ENCODE measurements at regions not wholly inside any gene's neighbourhood (a gene's known extent, or its start where the extent isn't known, plus 50 kb on each side); places are given as distances from the start of the nearest gene placed in this dataset.

- Histone ChIP-seq H3K79me2 (ENCODE audit: low read length) (no peaks in the 10 kb centered on the region), H3K4me3 (ENCODE audit: low read length) (peak overlapping the region; percentile 42), H2AFZ (ENCODE audit: low read length) (no peak overlapping the region), H3K4me2 (ENCODE audit: low read depth, low read length, poor library complexity, severe bottlenecking) (peak overlapping the region; percentile 65), H3K27me3 (ENCODE audit: low read length) (no peaks in the 10 kb centered on the region), H3K4me1 (ENCODE audit: low read length) (peaks cover 37% of the 10 kb centered on the region), H3K36me3 (ENCODE audit: insufficient read depth, low read length) (no peaks in the 10 kb centered on the region), H3K9me3 (ENCODE audit: low read length) (no peaks in the 10 kb centered on the region), H4K20me1 (ENCODE audit: insufficient read depth, low read depth, low read length) (no peaks in the 10 kb centered on the region), H3K27ac (ENCODE audit: low read length) (no peak overlapping the region), H3K9ac (ENCODE audit: low read length) (no peak overlapping the region), H3K9me2 (replicated peaks; ENCODE audit: insufficient read depth, low read length) (no peaks in the 10 kb centered on the region)
- DNase-seq: no peak
These were observed 204.4 kb downstream of the RWDD3 start for GRCh38 chr1:95438218-95438948.

GRCh38 chr1:95440511-95440910 is 206.5 kb downstream of the RWDD3 start:
- Histone ChIP-seq H3K27ac (ENCODE audit: low read length) (no peak overlapping the region), H3K79me2 (ENCODE audit: low read length) (no peaks in the 10 kb centered on the region), H3K4me2 (ENCODE audit: low read depth, low read length, poor library complexity, severe bottlenecking) (no peak overlapping the region), H3K9me3 (ENCODE audit: low read length) (no peaks in the 10 kb centered on the region), H3K27me3 (ENCODE audit: low read length) (no peaks in the 10 kb centered on the region), H3K4me3 (ENCODE audit: low read length) (no peak overlapping the region), H3K9ac (ENCODE audit: low read length) (no peak overlapping the region), H3K36me3 (ENCODE audit: insufficient read depth, low read length) (no peaks in the 10 kb centered on the region), H3K9me2 (replicated peaks; ENCODE audit: insufficient read depth, low read length) (no peaks in the 10 kb centered on the region), H3K4me1 (ENCODE audit: low read length) (peaks cover 37% of the 10 kb centered on the region), H2AFZ (ENCODE audit: low read length) (no peak overlapping the region), H4K20me1 (ENCODE audit: insufficient read depth, low read depth, low read length) (no peaks in the 10 kb centered on the region)
- DNase-seq: no peak

DNA sequence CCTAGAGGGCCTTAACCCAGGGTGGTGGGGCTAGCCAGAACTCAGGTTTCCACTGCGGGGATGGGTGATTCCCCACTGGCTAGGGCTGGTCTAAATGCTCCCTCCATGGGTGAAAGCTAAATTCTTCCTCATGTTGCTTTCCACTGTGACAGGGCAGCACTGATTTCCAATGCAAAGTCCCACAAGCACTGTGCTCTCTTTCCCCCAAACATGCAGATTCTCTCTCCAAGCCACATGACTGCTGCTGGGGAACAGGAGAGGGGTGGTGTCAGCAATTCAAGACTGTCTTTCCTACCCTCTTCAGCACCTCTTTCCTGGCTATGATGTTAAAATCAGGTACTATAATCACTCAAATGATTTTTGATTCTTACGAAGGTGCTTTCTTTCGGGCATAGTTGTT is 215.5 kb downstream of the RWDD3 start:
- Histone ChIP-seq H3K36me3 (ENCODE audit: insufficient read depth, low read length) (no peaks in the 10 kb centered on the region), H3K27me3 (ENCODE audit: low read length) (no peaks in the 10 kb centered on the region), H3K9ac (ENCODE audit: low read length) (no peak overlapping the region), H3K4me1 (ENCODE audit: low read length) (no peaks in the 10 kb centered on the region; the same call in 1 of the 2 replicates), H4K20me1 (ENCODE audit: insufficient read depth, low read depth, low read length) (no peaks in the 10 kb centered on the region), H3K4me3 (ENCODE audit: low read length) (no peak overlapping the region), H3K27ac (ENCODE audit: low read length) (no peak overlapping the region), H3K9me2 (replicated peaks; ENCODE audit: insufficient read depth, low read length) (no peaks in the 10 kb centered on the region), H3K79me2 (ENCODE audit: low read length) (no peaks in the 10 kb centered on the region), H2AFZ (ENCODE audit: low read length) (no peak overlapping the region), H3K9me3 (ENCODE audit: low read length) (no peaks in the 10 kb centered on the region), H3K4me2 (ENCODE audit: low read depth, low read length, poor library complexity, severe bottlenecking) (no peak overlapping the region)
- no peak for DNase-seq

GRCh38 chr1:95451054-95451453 is 217.0 kb downstream of the RWDD3 start:
- Histone ChIP-seq H3K4me3 (ENCODE audit: low read length) (no peak overlapping the region), H4K20me1 (ENCODE audit: insufficient read depth, low read depth, low read length) (no peaks in the 10 kb centered on the region), H3K4me2 (ENCODE audit: low read depth, low read length, poor library complexity, severe bottlenecking) (no peak overlapping the region), H3K4me1 (ENCODE audit: low read length) (no peaks in the 10 kb centered on the region), H3K9me3 (ENCODE audit: low read length) (no peaks in the 10 kb centered on the region), H3K9ac (ENCODE audit: low read length) (no peak overlapping the region), H3K9me2 (replicated peaks; ENCODE audit: insufficient read depth, low read length) (no peaks in the 10 kb centered on the region), H3K27me3 (ENCODE audit: low read length) (no peaks in the 10 kb centered on the region), H3K79me2 (ENCODE audit: low read length) (no peaks in the 10 kb centered on the region), H3K36me3 (ENCODE audit: insufficient read depth, low read length) (no peaks in the 10 kb centered on the region), H3K27ac (ENCODE audit: low read length) (no peak overlapping the region), H2AFZ (ENCODE audit: low read length) (no peak overlapping the region)
- peak; percentile 70 for DNase-seq

DNA sequence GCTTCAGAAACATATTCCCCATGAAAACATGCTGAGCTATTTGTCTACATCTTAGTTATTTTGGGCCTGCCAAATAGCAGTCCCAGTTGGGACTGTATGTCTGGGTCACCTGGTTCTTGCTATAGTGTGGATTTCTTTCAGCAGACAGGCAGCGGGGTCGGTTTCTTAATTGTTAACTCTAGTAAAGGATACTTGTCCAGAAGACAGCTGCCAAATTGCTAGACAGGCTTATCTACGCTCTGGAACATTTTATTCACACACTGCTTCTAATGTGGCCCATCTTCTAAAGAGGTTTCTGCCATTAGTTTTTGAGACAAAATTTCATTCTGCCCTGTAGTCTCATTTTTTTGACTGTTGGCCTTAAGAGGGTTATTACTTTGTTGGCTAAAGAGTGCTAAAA is 217.9 kb downstream of the RWDD3 start:
- no peaks in the 10 kb centered on the region for H3K4me1 ChIP-seq (ENCODE audit: low read length)
- H3K27ac ChIP-seq (ENCODE audit: low read length): no peak overlapping the region
- H3K9me2 ChIP-seq (replicated peaks; ENCODE audit: insufficient read depth, low read length): no peaks in the 10 kb centered on the region
- DNase-seq: no peak
- no peaks in the 10 kb centered on the region for H3K79me2 ChIP-seq (ENCODE audit: low read length)
- H2AFZ ChIP-seq (ENCODE audit: low read length): no peak overlapping the region
- no peaks in the 10 kb centered on the region for H3K9me3 ChIP-seq (ENCODE audit: low read length)
- H3K27me3 ChIP-seq (ENCODE audit: low read length): no peaks in the 10 kb centered on the region
- no peak overlapping the region for H3K4me3 ChIP-seq (ENCODE audit: low read length)
- no peaks in the 10 kb centered on the region for H3K36me3 ChIP-seq (ENCODE audit: insufficient read depth, low read length)
- no peaks in the 10 kb centered on the region for H4K20me1 ChIP-seq (ENCODE audit: insufficient read depth, low read depth, low read length)
- no peak overlapping the region for H3K9ac ChIP-seq (ENCODE audit: low read length)
- no peak overlapping the region for H3K4me2 ChIP-seq (ENCODE audit: low read depth, low read length, poor library complexity, severe bottlenecking)

DNA sequence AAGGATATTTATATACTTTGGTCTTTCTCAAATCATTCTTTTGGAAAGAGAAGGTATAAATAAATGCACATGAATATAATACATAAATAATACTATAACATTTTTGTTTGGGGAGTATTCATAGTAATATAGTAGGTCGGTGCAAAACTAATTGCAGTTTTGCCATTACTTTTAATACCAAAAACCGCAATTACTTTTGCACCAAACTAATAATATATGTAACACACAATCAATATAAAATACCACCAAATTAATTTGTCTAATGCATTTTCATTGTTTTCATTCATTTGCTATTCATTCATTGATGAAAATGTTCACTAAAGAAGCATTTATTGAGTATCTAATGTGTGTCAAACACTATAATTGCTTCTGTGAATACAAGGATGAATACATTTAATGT is 219.0 kb downstream of the RWDD3 start:
- no peaks in the 10 kb centered on the region for H3K4me1 ChIP-seq (ENCODE audit: low read length)
- H3K79me2 ChIP-seq (ENCODE audit: low read length): no peaks in the 10 kb centered on the region
- H4K20me1 ChIP-seq (ENCODE audit: insufficient read depth, low read depth, low read length): no peaks in the 10 kb centered on the region

DNA sequence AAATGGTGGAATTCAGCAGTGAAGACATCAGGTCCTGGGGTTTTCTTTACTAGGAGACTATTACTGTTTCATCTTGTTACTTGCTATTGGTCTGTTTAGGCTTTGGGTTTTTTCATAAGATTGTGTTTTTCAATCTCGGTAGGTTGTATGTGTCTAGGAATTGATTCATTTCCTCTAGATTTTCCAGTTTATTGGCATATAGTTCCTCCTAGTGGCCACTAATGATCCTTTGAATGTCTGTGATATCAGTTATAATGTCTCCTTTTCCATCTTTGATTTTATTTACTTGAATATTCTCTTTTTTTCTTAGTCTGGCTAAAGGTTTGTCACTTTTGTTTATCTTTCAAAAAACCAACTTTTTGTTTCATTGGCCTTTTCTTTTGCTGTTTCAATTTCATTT is 233.0 kb downstream of the RWDD3 start:
- Histone ChIP-seq H3K4me3 (ENCODE audit: low read length) (no peak overlapping the region), H3K79me2 (ENCODE audit: low read length) (no peaks in the 10 kb centered on the region), H2AFZ (ENCODE audit: low read length) (no peak overlapping the region), H3K9me2 (replicated peaks; ENCODE audit: insufficient read depth, low read length) (no peaks in the 10 kb centered on the region), H3K27ac (ENCODE audit: low read length) (no peak overlapping the region), H3K27me3 (ENCODE audit: low read length) (no peaks in the 10 kb centered on the region), H3K9me3 (ENCODE audit: low read length) (no peaks in the 10 kb centered on the region), H3K36me3 (ENCODE audit: insufficient read depth, low read length) (no peaks in the 10 kb centered on the region), H4K20me1 (ENCODE audit: insufficient read depth, low read depth, low read length) (no peaks in the 10 kb centered on the region), H3K4me2 (ENCODE audit: low read depth, low read length, poor library complexity, severe bottlenecking) (no peak overlapping the region), H3K9ac (ENCODE audit: low read length) (no peak overlapping the region), H3K4me1 (ENCODE audit: low read length) (no peaks in the 10 kb centered on the region)
- peak; percentile 43 for DNase-seq

More for the DNA sequence above, 219.0 kb downstream of the RWDD3 start:
- H3K9me3 ChIP-seq (ENCODE audit: low read length): no peaks in the 10 kb centered on the region
- H3K4me2 ChIP-seq (ENCODE audit: low read depth, low read length, poor library complexity, severe bottlenecking): no peak overlapping the region
- H3K27me3 ChIP-seq (ENCODE audit: low read length): no peaks in the 10 kb centered on the region
- no peak overlapping the region for H2AFZ ChIP-seq (ENCODE audit: low read length)
- H3K4me3 ChIP-seq (ENCODE audit: low read length): no peak overlapping the region
- no peaks in the 10 kb centered on the region for H3K36me3 ChIP-seq (ENCODE audit: insufficient read depth, low read length)
- no peak overlapping the region for H3K27ac ChIP-seq (ENCODE audit: low read length)
- no peaks in the 10 kb centered on the region for H3K9me2 ChIP-seq (replicated peaks; ENCODE audit: insufficient read depth, low read length)
- no peak overlapping the region for H3K9ac ChIP-seq (ENCODE audit: low read length)
- no peak for DNase-seq

- no peaks in the 10 kb centered on the region for H3K4me1 ChIP-seq (ENCODE audit: low read length)
- no peak overlapping the region for H3K27ac ChIP-seq (ENCODE audit: low read length)
- H3K36me3 ChIP-seq (ENCODE audit: insufficient read depth, low read length): no peaks in the 10 kb centered on the region
- no peak overlapping the region for H2AFZ ChIP-seq (ENCODE audit: low read length)
- no peak for DNase-seq
- no peak overlapping the region for H3K9ac ChIP-seq (ENCODE audit: low read length)
- no peaks in the 10 kb centered on the region for H3K27me3 ChIP-seq (ENCODE audit: low read length)
- H3K79me2 ChIP-seq (ENCODE audit: low read length): no peaks in the 10 kb centered on the region
- no peaks in the 10 kb centered on the region for H4K20me1 ChIP-seq (ENCODE audit: insufficient read depth, low read depth, low read length)
- no peaks in the 10 kb centered on the region; the same call in 1 of the 2 replicates for H3K9me2 ChIP-seq (replicated peaks; ENCODE audit: insufficient read depth, low read length)
- H3K9me3 ChIP-seq (ENCODE audit: low read length): no peaks in the 10 kb centered on the region
- H3K4me2 ChIP-seq (ENCODE audit: low read depth, low read length, poor library complexity, severe bottlenecking): no peak overlapping the region
- H3K4me3 ChIP-seq (ENCODE audit: low read length): no peak overlapping the region
These were observed 241.9 kb downstream of the RWDD3 start for GRCh38 chr1:95475686-95476457.
